HepG2 (cell line): ENCODE measurements at regions not wholly inside any gene's neighbourhood (a gene's known extent, or its start where the extent isn't known, plus 50 kb on each side); places are given as distances from the start of the nearest gene placed in this dataset.

Source experiments
- ATAC-seq: fragments of 200-7000 bp; cut with Tn5 transposase; 3 replicates; pipeline ENCODE4 v1.9.1; 2020; ENCODE audit warnings: mild to moderate bottlenecking, moderate library complexity
- BruUV-seq: library from RNA; stranded (reverse); fragments of 400-500 nt; replicated peaks from 2 replicates; lab custom pipeline; 2021; lab: Mats Ljungman, UMichigan
- CTCF ChIA-PET: fragments of 300-600 bp; formaldehyde crosslinking; extraction: SDS; loops from one replicate; lab custom pipeline; 2021; ENCODE audit warnings: low total read pairs, inconsistent platforms, low intra/inter-chr PET ratio; lab: Yijun Ruan, JAX
- POLR2A ChIA-PET: fragments of 350-600 bp; sonication (Branson Sonifier 250); formaldehyde crosslinking; loops from one replicate; lab custom pipeline; 2020; ENCODE audit warnings: antibody characterized with exemption, inconsistent platforms; lab: Yijun Ruan, JAX
- DNase-seq: peaks from one replicate; pipeline ENCODE4 v3.0.0-alpha.2; 2015; ENCODE audit warnings: low spot score
- FAIRE-seq: peaks from 3 replicates; lab custom pipeline; 2011; peaks lifted over from hg19 to GRCh38; lab: Jason Lieb, UNC
- H2AFZ ChIP-seq: one replicate; pipeline ENCODE4 v1.6.1; 2011; ENCODE audit warnings: low read length, inconsistent platforms
- H3K27ac ChIP-seq: fragments of 300-600 bp; 3 replicates; pipeline ENCODE4 v1.8.0; 2011; ENCODE audit warnings: mixed run types, mild to moderate bottlenecking, mixed read lengths, low read length, inconsistent platforms; ENCODE audit not compliant: insufficient read depth; ENCODE audit errors: extremely low read length
- H3K27me3 ChIP-seq, 2 experiments: fragments of 200-600 bp in 1 of 2; 2 replicates in 1 of 2; 3 replicates in 1 of 2; pipeline versions ENCODE4 v1.6.0 to v1.8.0; 2011; ENCODE audit warnings: low read length in 2 of 2, mild to moderate bottlenecking in 2 of 2, moderate library complexity in 2 of 2, inconsistent platforms in 1 of 2; ENCODE audit not compliant: insufficient read depth in 2 of 2, control insufficient read depth in 1 of 2
- H3K36me3 ChIP-seq, 2 experiments: fragments of 200-600 bp in 1 of 2; replicated peaks in 1 of 2; 2 replicates in 1 of 2; 3 replicates in 1 of 2; pipeline versions ENCODE4 v1.5.1 to v1.8.0; 2011; ENCODE audit warnings: low read length in 2 of 2, inconsistent platforms in 1 of 2; ENCODE audit not compliant: insufficient read depth in 2 of 2, control insufficient read depth in 1 of 2
- H3K4me1 ChIP-seq: 2 replicates; pipeline ENCODE4 v1.5.1; 2012; ENCODE audit warnings: low read length, inconsistent platforms; ENCODE audit not compliant: insufficient read depth
- H3K4me2 ChIP-seq: 2 replicates; pipeline ENCODE4 v1.6.0; 2011; ENCODE audit warnings: low read depth, low read length, inconsistent platforms
- H3K4me3 ChIP-seq, 3 experiments: fragments of 200-600 bp in 1 of 3; sonication (generic), shearing (Covaris generic) in 1 of 3; replicated peaks in 1 of 3; 2 replicates each; pipeline ENCODE4 v1.5.1; 2011 to 2016; ENCODE audit warnings: low read length in 3 of 3, inconsistent platforms in 2 of 3, low read depth in 2 of 3, mild to moderate bottlenecking in 2 of 3, control low read depth in 1 of 3, mixed read lengths in 1 of 3; ENCODE audit not compliant: insufficient read depth in 1 of 3
- H3K79me2 ChIP-seq: one replicate; pipeline ENCODE4 v1.6.1; 2011; ENCODE audit warnings: low read length, inconsistent platforms; ENCODE audit not compliant: insufficient read depth
- H3K9ac ChIP-seq: 2 replicates; pipeline ENCODE4 v1.6.0; 2011; ENCODE audit warnings: mild to moderate bottlenecking, low read depth, low read length, inconsistent platforms; ENCODE audit not compliant: insufficient read depth
- H3K9me3 ChIP-seq: 2 replicates; pipeline ENCODE4 v1.5.1; 2012; ENCODE audit warnings: mild to moderate bottlenecking, low read length
- H4K20me1 ChIP-seq: 2 replicates; pipeline ENCODE4 v1.6.0; 2011; ENCODE audit warnings: inconsistent platforms, mild to moderate bottlenecking, low read length, moderate library complexity; ENCODE audit not compliant: insufficient read depth
- ATF5 ChIP-seq: sonication (generic); formaldehyde crosslinking; IDR thresholded peaks from 2 replicates; pipeline ENCODE4 v1.4.0; 2020; ENCODE audit warnings: mild to moderate bottlenecking, low read depth, missing genetic modification reagents
- FOXO4 ChIP-seq: sonication (generic); formaldehyde crosslinking; conservative IDR thresholded peaks from 2 replicates; pipeline ENCODE4 v1.8.1; 2023; ENCODE audit warnings: missing genetic modification reagents
- NR2F2 ChIP-seq: IDR thresholded peaks from 2 replicates; pipeline ENCODE4 v1.6.1; 2012; ENCODE audit warnings: low read depth, inconsistent platforms, borderline replicate concordance
- ZNF101 ChIP-seq: sonication (generic); formaldehyde crosslinking; IDR thresholded peaks from 2 replicates; pipeline ENCODE4 v1.4.0; 2020; ENCODE audit warnings: mild to moderate bottlenecking, low read depth, missing genetic modification reagents, borderline replicate concordance
- ZNF354B ChIP-seq: sonication (generic); formaldehyde crosslinking; IDR thresholded peaks from 2 replicates; pipeline ENCODE4 v1.8.0; 2022; ENCODE audit warnings: mild to moderate bottlenecking, missing genetic modification reagents
- WGBS: methylation state at CpG from one replicate; pipeline ENCODE4 v1.1.6; 2017; ENCODE audit warnings: low lambda C conversion rate; 5-methylcytosine and 5-hydroxymethylcytosine counted together
- in situ Hi-C: cut with HindIII; loops from 2 replicates; pipeline ENCODE4 v1.10.0; 2017; ENCODE audit warnings: low pct_unique_long_range_greater_than_20kb; ENCODE audit not compliant: extremely low pct_ligation_motif_present
- intact Hi-C: fragments of 100-400 bp; cut with micrococcal nuclease; formaldehyde crosslinking; loops from one replicate; pipeline ENCODE4 v1.10.0; 2022; ENCODE audit not compliant: unreplicated experiment

- Histone ChIP-seq H3K36me3 (no peaks in the 10 kb centered on the region), H3K4me1 (0 out of 2 replicates have a peak, but pooled peaks cover 5% of the 10 kb centered on the region), H3K4me3 (no peak overlapping the region), H3K27ac (no peak overlapping the region), H4K20me1 (no peaks in the 10 kb centered on the region), H3K27me3 (peaks cover 0 to 20% of the 10 kb centered on the region in 2 experiments; a peak in 4 of 5 replicates), H2AFZ (no peak overlapping the region), H3K79me2 (no peaks in the 10 kb centered on the region), H3K9ac (no peak overlapping the region), H3K4me2 (no peak overlapping the region), H3K9me3 (no peaks in the 10 kb centered on the region)
- TF ChIP-seq ATF5 (CRISPR knock-in tag) (no peak), ZNF354B (CRISPR knock-in tag) (no peak), FOXO4 (CRISPR knock-in tag) (no peak), ZNF101 (CRISPR knock-in tag) (no peak), NR2F2 (no peak)
- ATAC-seq, result no peak
- FAIRE-seq, result no peak
- in situ Hi-C loops, result no loop called here
- BruUV-seq, result no TSS peak
- 26% methylated on average over 9 of the region's 10 CpGs for WGBS
- ChIA-PET POLR2A (no interaction called here), CTCF (no interaction called here)
- DNase-seq, result no peak
- intact Hi-C loops, result no loop called here
These were observed 94.7 kb upstream of the TARDBP start for GRCh38 chr1:10917513-10918454.
